ENCODE measurements at regions not wholly inside any gene's neighbourhood (a gene's known extent, or its start where the extent isn't known, plus 50 kb on each side); places are given as distances from the start of the nearest gene placed in this dataset.

DNA sequence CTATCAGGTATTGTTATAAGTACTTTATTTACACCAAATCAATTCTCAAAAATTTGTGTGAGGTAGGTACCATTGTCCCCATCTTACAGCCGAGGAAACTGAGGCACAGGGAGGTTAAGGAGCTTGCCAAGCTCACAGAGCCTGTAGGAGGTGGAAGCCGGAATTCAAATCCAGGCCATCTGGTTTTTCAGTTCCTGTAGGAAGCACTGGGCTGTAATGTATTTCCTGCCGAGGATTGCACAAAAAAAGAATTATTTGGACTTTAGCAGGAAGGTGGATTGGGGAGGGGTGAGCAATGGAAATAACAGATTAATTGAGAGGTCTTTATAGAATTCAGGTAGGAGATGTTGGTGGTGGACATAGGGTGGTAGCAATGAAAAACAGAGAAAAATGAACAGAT is 315.3 kb upstream of the AUTS2 start:
- Histone ChIP-seq H3K36me3 (ENCODE audit: insufficient read depth, low read length, poor library complexity, severe bottlenecking) (no peaks in the 10 kb centered on the region), H3K4me1 (ENCODE audit: insufficient read depth, low read length, poor library complexity, severe bottlenecking) (no peaks in the 10 kb centered on the region), H3K4me3 (ENCODE audit: low read depth, low read length, poor library complexity, severe bottlenecking) (no peak overlapping the region), H3K27ac (ENCODE audit: low read depth, low read length, poor library complexity, severe bottlenecking) (no peak overlapping the region), H3K27me3 (replicated peaks; ENCODE audit: insufficient read depth, low read depth, low read length, poor library complexity) (no peaks in the 10 kb centered on the region), H3K9me3 (ENCODE audit: low read depth, low read length, poor library complexity, severe bottlenecking) (no peaks in the 10 kb centered on the region)
- no peak for TF ChIP-seq EZH2 (IDR thresholded peaks at IDR 0.05; ENCODE audit: borderline replicate concordance, low read depth, low read length, poor library complexity, severe bottlenecking)
- TF ChIP-seq, protein P1, sequence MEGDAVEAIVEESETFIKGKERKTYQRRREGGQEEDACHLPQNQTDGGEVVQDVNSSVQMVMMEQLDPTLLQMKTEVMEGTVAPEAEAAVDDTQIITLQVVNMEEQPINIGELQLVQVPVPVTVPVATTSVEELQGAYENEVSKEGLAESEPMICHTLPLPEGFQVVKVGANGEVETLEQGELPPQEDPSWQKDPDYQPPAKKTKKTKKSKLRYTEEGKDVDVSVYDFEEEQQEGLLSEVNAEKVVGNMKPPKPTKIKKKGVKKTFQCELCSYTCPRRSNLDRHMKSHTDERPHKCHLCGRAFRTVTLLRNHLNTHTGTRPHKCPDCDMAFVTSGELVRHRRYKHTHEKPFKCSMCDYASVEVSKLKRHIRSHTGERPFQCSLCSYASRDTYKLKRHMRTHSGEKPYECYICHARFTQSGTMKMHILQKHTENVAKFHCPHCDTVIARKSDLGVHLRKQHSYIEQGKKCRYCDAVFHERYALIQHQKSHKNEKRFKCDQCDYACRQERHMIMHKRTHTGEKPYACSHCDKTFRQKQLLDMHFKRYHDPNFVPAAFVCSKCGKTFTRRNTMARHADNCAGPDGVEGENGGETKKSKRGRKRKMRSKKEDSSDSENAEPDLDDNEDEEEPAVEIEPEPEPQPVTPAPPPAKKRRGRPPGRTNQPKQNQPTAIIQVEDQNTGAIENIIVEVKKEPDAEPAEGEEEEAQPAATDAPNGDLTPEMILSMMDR (conservative IDR thresholded peaks at IDR 0.05; ENCODE audit: low read depth, low read length) = no peak
- intact Hi-C loops (cut with micrococcal nuclease; ENCODE audit: unreplicated experiment) = no loop called here
- ChIA-PET CTCF (no interaction called here), POLR2A (ENCODE audit: low non-redundant PET) (no interaction called here)
- no peak for DNase-seq (ENCODE audit: low spot score)
- no TSS peak for BruUV-seq (replicated peaks)

DNA sequence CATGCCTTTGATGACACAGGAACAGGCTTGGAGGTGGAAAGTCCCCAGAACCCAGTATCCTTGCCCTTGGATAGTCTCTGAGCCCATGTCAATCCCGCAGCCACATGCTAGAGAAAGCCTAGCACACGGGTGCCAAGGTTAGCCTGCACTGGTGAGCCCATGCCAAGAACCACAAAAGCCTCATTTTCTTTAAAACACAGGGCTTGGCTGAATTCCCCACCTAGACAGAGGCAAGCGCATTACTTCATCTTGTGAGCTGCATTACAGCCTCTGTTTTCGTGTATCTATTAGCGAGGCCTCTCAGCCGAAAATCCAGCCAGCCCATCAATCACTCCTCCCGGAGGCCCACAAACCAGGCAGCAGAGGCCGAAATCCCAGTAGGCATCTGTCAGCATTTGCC is 314.9 kb upstream of the AUTS2 start:
- POLR2A ChIA-PET (ENCODE audit: low non-redundant PET) = no interaction called here
- no peak for DNase-seq (ENCODE audit: low spot score)

DNA sequence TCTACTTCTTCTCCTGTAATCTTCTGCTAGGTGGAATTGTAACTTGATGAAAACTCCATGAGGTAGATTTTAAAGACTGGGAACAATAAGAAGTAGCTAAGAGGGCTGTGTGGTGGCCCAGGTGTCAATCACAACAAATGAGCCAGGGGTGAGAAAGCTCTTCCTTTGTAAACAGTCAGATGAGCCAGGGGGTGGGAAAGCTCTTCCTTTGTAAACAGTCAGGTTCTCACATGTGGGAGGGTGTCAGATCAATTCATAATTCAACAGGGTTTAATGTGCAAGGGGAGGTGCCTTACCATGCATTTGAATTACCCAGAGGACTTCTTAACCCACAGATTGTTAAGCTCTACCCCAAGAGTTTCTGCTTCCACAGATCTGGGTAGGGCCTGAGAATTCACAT is 312.4 kb upstream of the AUTS2 start:
- TF ChIP-seq, protein P1 (conservative IDR thresholded peaks at IDR 0.05; ENCODE audit: low read depth, low read length) = no peak
- TF ChIP-seq EZH2 (IDR thresholded peaks at IDR 0.05; ENCODE audit: borderline replicate concordance, low read depth, low read length, poor library complexity, severe bottlenecking) = no peak
- DNase-seq (ENCODE audit: low spot score) = no peak
- ChIA-PET CTCF (no interaction called here), POLR2A (ENCODE audit: low non-redundant PET) (no interaction called here)
- Histone ChIP-seq H3K4me3 (ENCODE audit: low read depth, low read length, poor library complexity, severe bottlenecking) (no peak overlapping the region), H3K27me3 (replicated peaks; ENCODE audit: insufficient read depth, low read depth, low read length, poor library complexity) (no peaks in the 10 kb centered on the region), H3K9me3 (ENCODE audit: low read depth, low read length, poor library complexity, severe bottlenecking) (no peaks in the 10 kb centered on the region), H3K27ac (ENCODE audit: low read depth, low read length, poor library complexity, severe bottlenecking) (no peak overlapping the region), H3K4me1 (ENCODE audit: insufficient read depth, low read length, poor library complexity, severe bottlenecking) (no peaks in the 10 kb centered on the region), H3K36me3 (ENCODE audit: insufficient read depth, low read length, poor library complexity, severe bottlenecking) (no peaks in the 10 kb centered on the region)
- BruUV-seq (replicated peaks) = no TSS peak
- intact Hi-C loops (cut with micrococcal nuclease; ENCODE audit: unreplicated experiment) = no loop called here

More for the DNA sequence above, 314.9 kb upstream of the AUTS2 start:
- Histone ChIP-seq H3K27me3 (replicated peaks; ENCODE audit: insufficient read depth, low read depth, low read length, poor library complexity) (no peaks in the 10 kb centered on the region), H3K4me1 (ENCODE audit: insufficient read depth, low read length, poor library complexity, severe bottlenecking) (no peaks in the 10 kb centered on the region), H3K27ac (ENCODE audit: low read depth, low read length, poor library complexity, severe bottlenecking) (no peak overlapping the region), H3K9me3 (ENCODE audit: low read depth, low read length, poor library complexity, severe bottlenecking) (no peaks in the 10 kb centered on the region), H3K36me3 (ENCODE audit: insufficient read depth, low read length, poor library complexity, severe bottlenecking) (no peaks in the 10 kb centered on the region), H3K4me3 (ENCODE audit: low read depth, low read length, poor library complexity, severe bottlenecking) (no peak overlapping the region)
- intact Hi-C loops (cut with micrococcal nuclease; ENCODE audit: unreplicated experiment) = no loop called here
- no TSS peak for BruUV-seq (replicated peaks)
- TF ChIP-seq EZH2 (IDR thresholded peaks at IDR 0.05; ENCODE audit: borderline replicate concordance, low read depth, low read length, poor library complexity, severe bottlenecking) = no peak
- TF ChIP-seq, protein P1 (conservative IDR thresholded peaks at IDR 0.05; ENCODE audit: low read depth, low read length) = no peak
- CTCF ChIA-PET = no interaction called here

Measured in A673 (cell line).